ENCODE measurements at regions not wholly inside any gene's neighbourhood (a gene's known extent, or its start where the extent isn't known, plus 50 kb on each side); places are given as distances from the start of the nearest gene placed in this dataset.

DNA sequence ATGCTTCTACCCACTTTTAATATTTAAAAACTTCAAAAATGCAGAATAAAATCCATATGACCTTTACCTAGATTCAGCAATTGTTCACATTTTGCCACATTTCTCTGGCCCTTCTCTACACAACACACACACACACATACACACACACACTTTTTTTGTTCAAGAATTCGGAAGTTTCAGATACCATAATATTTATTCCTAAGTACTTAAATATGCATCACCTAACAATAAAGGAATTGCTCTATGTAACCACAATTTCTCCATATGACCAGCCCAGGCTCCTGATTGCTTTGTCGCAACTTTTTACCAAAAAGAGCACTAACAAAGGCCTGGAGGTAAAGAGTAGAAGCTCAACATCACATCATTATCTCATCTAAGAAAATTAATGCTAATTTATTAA lies 106.6 kb downstream of the FAS start:
- no peak for DNase-seq (ENCODE audit: insufficient read length, low spot score, missing footprints)
- no peaks in the 10 kb centered on the region for H3K79me2 ChIP-seq (ENCODE audit: insufficient read depth, low read length)
- no peak overlapping the region for H3K4me2 ChIP-seq (ENCODE audit: insufficient read depth, low read length)
- TF ChIP-seq, protein P1, sequence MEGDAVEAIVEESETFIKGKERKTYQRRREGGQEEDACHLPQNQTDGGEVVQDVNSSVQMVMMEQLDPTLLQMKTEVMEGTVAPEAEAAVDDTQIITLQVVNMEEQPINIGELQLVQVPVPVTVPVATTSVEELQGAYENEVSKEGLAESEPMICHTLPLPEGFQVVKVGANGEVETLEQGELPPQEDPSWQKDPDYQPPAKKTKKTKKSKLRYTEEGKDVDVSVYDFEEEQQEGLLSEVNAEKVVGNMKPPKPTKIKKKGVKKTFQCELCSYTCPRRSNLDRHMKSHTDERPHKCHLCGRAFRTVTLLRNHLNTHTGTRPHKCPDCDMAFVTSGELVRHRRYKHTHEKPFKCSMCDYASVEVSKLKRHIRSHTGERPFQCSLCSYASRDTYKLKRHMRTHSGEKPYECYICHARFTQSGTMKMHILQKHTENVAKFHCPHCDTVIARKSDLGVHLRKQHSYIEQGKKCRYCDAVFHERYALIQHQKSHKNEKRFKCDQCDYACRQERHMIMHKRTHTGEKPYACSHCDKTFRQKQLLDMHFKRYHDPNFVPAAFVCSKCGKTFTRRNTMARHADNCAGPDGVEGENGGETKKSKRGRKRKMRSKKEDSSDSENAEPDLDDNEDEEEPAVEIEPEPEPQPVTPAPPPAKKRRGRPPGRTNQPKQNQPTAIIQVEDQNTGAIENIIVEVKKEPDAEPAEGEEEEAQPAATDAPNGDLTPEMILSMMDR (IDR thresholded peaks at IDR 0.05; ENCODE audit: extremely low read depth, low read depth, low read length): no peak
- no peak overlapping the region for H3K4me3 ChIP-seq (ENCODE audit: insufficient read depth, low read length)
- H3K4me1 ChIP-seq (ENCODE audit: insufficient read depth, low read length): peaks cover 2% of the 10 kb centered on the region
- H4K20me1 ChIP-seq (ENCODE audit: insufficient read depth, low read length): no peaks in the 10 kb centered on the region
- no peaks in the 10 kb centered on the region for H3K36me3 ChIP-seq (ENCODE audit: insufficient read depth, low read length)
- no peaks in the 10 kb centered on the region for H3K9me3 ChIP-seq (ENCODE audit: low read depth, low read length)
- no peak overlapping the region for H3K27ac ChIP-seq (ENCODE audit: low read depth, low read length)
- H3K27me3 ChIP-seq (ENCODE audit: insufficient read depth, low read length): no peaks in the 10 kb centered on the region
- no peak overlapping the region for H2AFZ ChIP-seq (ENCODE audit: low read length)

DNA sequence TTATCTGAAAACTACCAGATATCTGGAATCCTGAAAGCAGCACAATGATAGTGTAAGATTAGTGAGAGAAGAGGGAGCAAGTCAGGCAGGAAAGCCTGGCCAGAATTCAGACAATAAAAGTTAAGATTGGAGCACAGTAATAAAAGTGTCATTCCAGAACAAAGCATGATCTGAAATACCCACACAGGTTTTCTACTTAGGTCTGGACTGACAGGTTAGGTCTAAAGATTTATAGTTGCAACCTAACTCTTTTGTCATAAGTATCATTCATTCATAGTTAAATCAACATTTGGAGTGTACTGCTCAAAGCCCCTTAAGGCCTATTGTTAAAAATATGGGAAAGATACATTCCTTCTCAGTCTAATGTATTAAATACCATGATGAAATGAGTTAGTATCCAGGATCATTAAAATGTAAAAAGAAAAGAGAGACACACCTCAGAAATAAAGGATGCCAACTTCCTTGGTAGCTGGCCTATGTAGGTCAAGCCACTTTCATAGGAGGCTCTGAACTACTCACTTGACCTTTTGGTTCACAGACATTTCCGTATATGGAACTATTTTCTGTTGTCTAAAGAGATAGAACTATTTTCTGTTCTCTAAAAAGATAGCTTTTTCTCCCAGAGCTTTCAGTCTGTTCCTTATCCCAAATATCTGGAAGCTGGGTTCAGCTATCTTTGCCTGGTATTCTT lies 105.2 kb downstream of the FAS start:
- H2AFZ ChIP-seq (ENCODE audit: low read length): no peak overlapping the region
- DNase-seq (ENCODE audit: insufficient read length, low spot score, missing footprints): no peak
- H3K27me3 ChIP-seq (ENCODE audit: insufficient read depth, low read length): no peaks in the 10 kb centered on the region
- peaks cover 9% of the 10 kb centered on the region for H3K4me1 ChIP-seq (ENCODE audit: insufficient read depth, low read length)
- no peak overlapping the region for H3K4me3 ChIP-seq (ENCODE audit: insufficient read depth, low read length)
- no peaks in the 10 kb centered on the region for H3K79me2 ChIP-seq (ENCODE audit: insufficient read depth, low read length)
- no peaks in the 10 kb centered on the region for H3K9me3 ChIP-seq (ENCODE audit: low read depth, low read length)
- H3K27ac ChIP-seq (ENCODE audit: low read depth, low read length): no peak overlapping the region
- H3K4me2 ChIP-seq (ENCODE audit: insufficient read depth, low read length): no peak overlapping the region
- TF ChIP-seq, protein P1 (IDR thresholded peaks at IDR 0.05; ENCODE audit: extremely low read depth, low read depth, low read length): no peak
- H3K36me3 ChIP-seq (ENCODE audit: insufficient read depth, low read length): no peaks in the 10 kb centered on the region
- no peaks in the 10 kb centered on the region for H4K20me1 ChIP-seq (ENCODE audit: insufficient read depth, low read length)

DNA sequence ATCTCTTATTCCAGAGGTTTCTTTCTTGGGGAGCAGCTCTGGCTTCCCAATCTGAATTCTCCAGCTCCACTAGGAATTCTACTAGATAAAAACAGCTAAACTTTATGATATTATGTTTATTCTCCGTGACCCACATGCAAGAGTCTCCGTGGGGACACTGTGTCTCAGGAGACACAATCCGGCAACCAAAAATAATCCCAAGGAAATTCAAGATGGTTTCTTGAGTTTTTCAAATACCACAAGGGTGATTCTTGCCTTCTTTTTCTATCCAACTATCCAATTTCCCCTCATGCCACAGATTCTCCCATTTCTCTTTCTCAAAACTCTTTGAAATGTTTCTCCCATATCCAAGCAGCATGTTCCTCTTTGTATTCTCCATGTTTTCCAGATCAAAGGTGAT lies 103.1 kb downstream of the FAS start:
- Histone ChIP-seq H3K4me1 (ENCODE audit: insufficient read depth, low read length) (peaks cover 9% of the 10 kb centered on the region), H3K27ac (ENCODE audit: low read depth, low read length) (no peak overlapping the region), H4K20me1 (ENCODE audit: insufficient read depth, low read length) (no peaks in the 10 kb centered on the region), H3K27me3 (ENCODE audit: insufficient read depth, low read length) (no peaks in the 10 kb centered on the region), H3K9me3 (ENCODE audit: low read depth, low read length) (no peaks in the 10 kb centered on the region), H3K36me3 (ENCODE audit: insufficient read depth, low read length) (no peaks in the 10 kb centered on the region), H3K4me3 (ENCODE audit: insufficient read depth, low read length) (no peak overlapping the region), H3K4me2 (ENCODE audit: insufficient read depth, low read length) (no peak overlapping the region), H2AFZ (ENCODE audit: low read length) (peak overlapping the region; percentile 18), H3K79me2 (ENCODE audit: insufficient read depth, low read length) (no peaks in the 10 kb centered on the region)
- TF ChIP-seq, protein P1 (IDR thresholded peaks at IDR 0.05; ENCODE audit: extremely low read depth, low read depth, low read length): no peak
- no peak for DNase-seq (ENCODE audit: insufficient read length, low spot score, missing footprints)

- H2AFZ ChIP-seq (ENCODE audit: low read length): peak overlapping the region; percentile 44
- no peak overlapping the region for H3K27ac ChIP-seq (ENCODE audit: low read depth, low read length)
- H4K20me1 ChIP-seq (ENCODE audit: insufficient read depth, low read length): no peaks in the 10 kb centered on the region
- no peak overlapping the region for H3K4me2 ChIP-seq (ENCODE audit: insufficient read depth, low read length)
- H3K27me3 ChIP-seq (ENCODE audit: insufficient read depth, low read length): no peaks in the 10 kb centered on the region
- TF ChIP-seq, protein P1 (IDR thresholded peaks at IDR 0.05; ENCODE audit: extremely low read depth, low read depth, low read length): no peak
- DNase-seq (ENCODE audit: insufficient read length, low spot score, missing footprints): no peak
- H3K36me3 ChIP-seq (ENCODE audit: insufficient read depth, low read length): no peaks in the 10 kb centered on the region
- no peak overlapping the region for H3K4me3 ChIP-seq (ENCODE audit: insufficient read depth, low read length)
- peaks cover 9% of the 10 kb centered on the region for H3K4me1 ChIP-seq (ENCODE audit: insufficient read depth, low read length)
- no peaks in the 10 kb centered on the region for H3K9me3 ChIP-seq (ENCODE audit: low read depth, low read length)
- no peaks in the 10 kb centered on the region for H3K79me2 ChIP-seq (ENCODE audit: insufficient read depth, low read length)
Measured at GRCh38 chr10:89092981-89093380, 102.4 kb downstream of the FAS start.

Measured in osteoblast (primary cell).